Epithelial cell of proximal tubule (primary cell): ENCODE measurements at regions not wholly inside any gene's neighbourhood (a gene's known extent, or its start where the extent isn't known, plus 50 kb on each side); places are given as distances from the start of the nearest gene placed in this dataset.

Experiments
- DNase-seq: peaks from one replicate; pipeline ENCODE4 v3.0.0-alpha.2; 2011; ENCODE audit warnings: low read depth
- H3K4me3 ChIP-seq: 2 replicates; pipeline ENCODE4 v1.5.1; 2011; ENCODE audit warnings: low read depth, mild to moderate bottlenecking, low read length
- TF ChIP-seq, protein P1 (sequence below): conservative IDR thresholded peaks from 2 replicates; pipeline ENCODE4 v1.5.1; 2012; ENCODE audit warnings: low read depth, mild to moderate bottlenecking, low read length

GRCh38 chr2:6359964-6360363 lies 505.7 kb downstream of the CMPK2 start:
- H3K4me3 ChIP-seq = no peak overlapping the region
- DNase-seq = no peak
- TF ChIP-seq, protein P1, sequence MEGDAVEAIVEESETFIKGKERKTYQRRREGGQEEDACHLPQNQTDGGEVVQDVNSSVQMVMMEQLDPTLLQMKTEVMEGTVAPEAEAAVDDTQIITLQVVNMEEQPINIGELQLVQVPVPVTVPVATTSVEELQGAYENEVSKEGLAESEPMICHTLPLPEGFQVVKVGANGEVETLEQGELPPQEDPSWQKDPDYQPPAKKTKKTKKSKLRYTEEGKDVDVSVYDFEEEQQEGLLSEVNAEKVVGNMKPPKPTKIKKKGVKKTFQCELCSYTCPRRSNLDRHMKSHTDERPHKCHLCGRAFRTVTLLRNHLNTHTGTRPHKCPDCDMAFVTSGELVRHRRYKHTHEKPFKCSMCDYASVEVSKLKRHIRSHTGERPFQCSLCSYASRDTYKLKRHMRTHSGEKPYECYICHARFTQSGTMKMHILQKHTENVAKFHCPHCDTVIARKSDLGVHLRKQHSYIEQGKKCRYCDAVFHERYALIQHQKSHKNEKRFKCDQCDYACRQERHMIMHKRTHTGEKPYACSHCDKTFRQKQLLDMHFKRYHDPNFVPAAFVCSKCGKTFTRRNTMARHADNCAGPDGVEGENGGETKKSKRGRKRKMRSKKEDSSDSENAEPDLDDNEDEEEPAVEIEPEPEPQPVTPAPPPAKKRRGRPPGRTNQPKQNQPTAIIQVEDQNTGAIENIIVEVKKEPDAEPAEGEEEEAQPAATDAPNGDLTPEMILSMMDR = no peak

DNA sequence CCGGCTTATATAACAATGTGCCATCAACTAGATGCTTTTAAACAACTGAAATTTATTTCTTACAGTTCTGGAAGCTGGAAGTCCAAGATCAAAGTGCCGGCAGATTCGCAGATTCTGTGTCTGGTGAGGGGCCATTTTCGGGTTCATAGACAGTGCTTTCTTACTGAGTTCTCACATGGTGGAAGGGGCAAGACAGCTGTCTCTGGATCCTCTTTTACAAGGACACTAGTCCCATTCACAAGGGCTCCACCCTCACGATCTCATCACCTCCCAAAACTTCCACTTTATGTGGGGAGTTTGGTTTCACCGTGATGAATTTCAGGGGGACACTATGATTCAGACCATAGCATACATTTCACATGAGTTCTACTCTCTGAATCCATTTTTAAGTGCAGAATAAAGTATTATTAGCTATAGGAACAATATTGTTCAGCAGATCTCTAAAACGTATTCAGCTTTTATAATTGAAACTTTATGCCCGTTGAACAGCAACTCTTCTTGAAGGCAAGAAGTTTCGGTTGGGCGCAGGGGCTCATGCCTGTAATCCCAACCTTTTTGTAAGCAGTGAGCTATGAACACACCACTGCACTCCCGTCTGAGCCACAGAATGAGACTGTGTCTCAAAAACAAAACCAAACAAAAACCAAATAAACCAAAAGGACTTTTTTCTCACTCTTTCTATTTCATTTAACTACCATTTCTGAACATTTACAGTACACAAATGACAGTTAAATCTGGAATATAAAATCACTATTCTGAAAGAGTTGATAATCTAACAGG lies 502.8 kb downstream of the CMPK2 start:
- TF ChIP-seq, protein P1 = no peak
- no peak for DNase-seq
- no peak overlapping the region for H3K4me3 ChIP-seq

GRCh38 chr2:6368281-6368680 lies 497.4 kb downstream of the CMPK2 start:
- TF ChIP-seq, protein P1 = no peak
- H3K4me3 ChIP-seq = no peak overlapping the region
- DNase-seq = no peak

- no peak overlapping the region for H3K4me3 ChIP-seq
- DNase-seq = no peak
- TF ChIP-seq, protein P1 = no peak
Observed at GRCh38 chr2:6369266-6369665, 496.4 kb downstream of the CMPK2 start.

DNA sequence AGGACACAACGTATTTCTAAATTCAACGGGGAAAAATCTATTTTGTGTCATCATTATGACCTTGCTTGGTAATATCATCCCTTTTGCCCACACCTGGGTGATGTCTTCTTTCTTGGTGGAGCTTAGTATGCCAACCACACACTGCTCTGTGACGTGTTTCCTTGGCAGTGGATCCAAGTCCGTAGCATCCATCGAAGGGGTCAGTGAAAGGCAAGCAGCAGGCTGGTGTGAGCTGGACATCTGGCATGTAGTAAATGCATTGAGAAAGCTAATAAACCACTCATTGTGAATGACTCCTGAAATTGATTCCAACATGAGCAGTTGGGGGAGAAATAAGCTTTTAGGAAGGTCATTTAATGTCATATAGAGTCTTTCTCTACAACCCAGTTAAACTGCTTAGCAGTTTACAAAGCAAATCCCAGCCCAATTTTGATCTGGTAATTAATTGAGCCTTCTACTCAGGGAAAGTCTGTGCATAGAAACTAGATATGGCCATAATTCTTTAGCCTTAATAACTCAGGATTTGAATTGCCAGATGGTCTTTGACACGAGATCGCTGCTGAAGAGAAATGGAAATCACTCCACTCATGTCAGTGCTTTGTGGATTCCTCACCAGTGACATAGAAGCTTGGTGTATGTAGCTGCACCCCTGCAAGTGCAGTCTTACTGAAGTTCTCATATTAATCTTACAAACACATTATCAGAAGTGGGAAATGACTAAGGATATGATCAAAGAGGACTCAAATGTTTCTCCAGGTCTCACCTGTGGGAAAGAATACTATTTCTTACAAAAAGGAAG lies 494.8 kb downstream of the CMPK2 start:
- no peak overlapping the region for H3K4me3 ChIP-seq
- TF ChIP-seq, protein P1 = no peak
- DNase-seq = no peak

- TF ChIP-seq, protein P1 = no peak
- DNase-seq = peak; percentile 13
- no peak overlapping the region for H3K4me3 ChIP-seq
Observed at GRCh38 chr2:6372317-6372901, 493.3 kb downstream of the CMPK2 start.
